ENCODE measurements at regions not wholly inside any gene's neighbourhood (a gene's known extent, or its start where the extent isn't known, plus 50 kb on each side); places are given as distances from the start of the nearest gene placed in this dataset.
"Not testable (repeated sequence)": the region's sequence is repeated elsewhere in the genome, so short reads cannot be mapped to it uniquely, and the experiment has no call there.

GRCh38 chr18:59848002-59848401, 51.8 kb upstream of the PMAIP1 start:
- Mint-ChIP-seq H3K4me3 (ENCODE audit: low read depth) (no peak overlapping the region), H3K36me3 (ENCODE audit: insufficient read depth) (no peaks in the 10 kb centered on the region), H3K27me3 (peaks cover 5% of the 10 kb centered on the region), H3K27ac (no peak overlapping the region), H3K4me1 (ENCODE audit: low read depth) (no peaks in the 10 kb centered on the region), H3K9me3 (ENCODE audit: low read depth) (no peaks in the 10 kb centered on the region)
- DNase-seq (ENCODE audit: low spot score, unreplicated experiment), result no peak
- TF ChIP-seq, protein P1, sequence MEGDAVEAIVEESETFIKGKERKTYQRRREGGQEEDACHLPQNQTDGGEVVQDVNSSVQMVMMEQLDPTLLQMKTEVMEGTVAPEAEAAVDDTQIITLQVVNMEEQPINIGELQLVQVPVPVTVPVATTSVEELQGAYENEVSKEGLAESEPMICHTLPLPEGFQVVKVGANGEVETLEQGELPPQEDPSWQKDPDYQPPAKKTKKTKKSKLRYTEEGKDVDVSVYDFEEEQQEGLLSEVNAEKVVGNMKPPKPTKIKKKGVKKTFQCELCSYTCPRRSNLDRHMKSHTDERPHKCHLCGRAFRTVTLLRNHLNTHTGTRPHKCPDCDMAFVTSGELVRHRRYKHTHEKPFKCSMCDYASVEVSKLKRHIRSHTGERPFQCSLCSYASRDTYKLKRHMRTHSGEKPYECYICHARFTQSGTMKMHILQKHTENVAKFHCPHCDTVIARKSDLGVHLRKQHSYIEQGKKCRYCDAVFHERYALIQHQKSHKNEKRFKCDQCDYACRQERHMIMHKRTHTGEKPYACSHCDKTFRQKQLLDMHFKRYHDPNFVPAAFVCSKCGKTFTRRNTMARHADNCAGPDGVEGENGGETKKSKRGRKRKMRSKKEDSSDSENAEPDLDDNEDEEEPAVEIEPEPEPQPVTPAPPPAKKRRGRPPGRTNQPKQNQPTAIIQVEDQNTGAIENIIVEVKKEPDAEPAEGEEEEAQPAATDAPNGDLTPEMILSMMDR (IDR thresholded peaks at IDR 0.05; ENCODE audit: unreplicated experiment), result no peak

- not testable (repeated sequence) for H3K4me1 Mint-ChIP-seq (ENCODE audit: low read depth); H3K27me3 Mint-ChIP-seq; H3K36me3 Mint-ChIP-seq (ENCODE audit: insufficient read depth); DNase-seq (ENCODE audit: low spot score, unreplicated experiment); H3K9me3 Mint-ChIP-seq (ENCODE audit: low read depth); H3K27ac Mint-ChIP-seq; H3K4me3 Mint-ChIP-seq (ENCODE audit: low read depth)
Measured at GRCh38 chr18:59847491-59847846, 52.3 kb upstream of the PMAIP1 start.

DNA sequence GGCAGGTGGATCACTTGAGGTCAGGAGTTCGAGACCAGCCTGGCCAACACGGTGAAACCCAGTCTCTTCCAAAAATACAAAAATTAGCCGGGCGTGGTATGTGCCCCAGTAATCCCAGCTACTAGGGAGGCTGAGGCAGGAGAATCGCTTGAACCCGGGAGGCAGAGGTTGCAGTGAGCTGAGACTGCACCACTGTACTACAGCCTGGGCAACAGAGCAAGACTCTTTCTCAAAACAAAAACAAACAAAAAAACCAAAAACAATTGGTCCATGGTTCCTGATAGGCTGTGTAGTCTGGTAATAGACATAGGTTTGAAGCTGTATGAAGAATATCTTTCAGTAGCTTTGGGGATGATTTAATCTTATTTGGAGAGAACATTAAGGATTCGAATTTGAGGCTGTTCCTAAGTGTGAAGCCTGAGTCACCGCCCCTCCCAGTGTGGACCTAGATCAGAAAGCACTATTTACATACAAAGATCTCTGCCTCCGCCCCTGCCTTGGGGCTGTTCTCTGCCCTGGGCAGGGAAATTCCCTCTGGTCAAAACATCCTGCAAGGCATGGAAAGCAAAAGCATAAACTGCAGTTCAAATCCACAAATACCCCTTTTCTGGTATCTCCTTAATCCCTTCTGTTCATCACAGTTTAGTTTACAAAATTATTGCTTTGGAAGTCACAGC, 52.8 kb upstream of the PMAIP1 start:
- DNase-seq (ENCODE audit: low spot score, unreplicated experiment), result no peak
- H3K4me1 Mint-ChIP-seq (ENCODE audit: low read depth), result no peaks in the 10 kb centered on the region
- TF ChIP-seq, protein P1 (IDR thresholded peaks at IDR 0.05; ENCODE audit: unreplicated experiment), result no peak
- no peaks in the 10 kb centered on the region for H3K9me3 Mint-ChIP-seq (ENCODE audit: low read depth)
- no peak overlapping the region for H3K4me3 Mint-ChIP-seq (ENCODE audit: low read depth)
- H3K36me3 Mint-ChIP-seq (ENCODE audit: insufficient read depth), result no peaks in the 10 kb centered on the region
- no peak overlapping the region for H3K27ac Mint-ChIP-seq
- H3K27me3 Mint-ChIP-seq, result peaks cover 5% of the 10 kb centered on the region

DNA sequence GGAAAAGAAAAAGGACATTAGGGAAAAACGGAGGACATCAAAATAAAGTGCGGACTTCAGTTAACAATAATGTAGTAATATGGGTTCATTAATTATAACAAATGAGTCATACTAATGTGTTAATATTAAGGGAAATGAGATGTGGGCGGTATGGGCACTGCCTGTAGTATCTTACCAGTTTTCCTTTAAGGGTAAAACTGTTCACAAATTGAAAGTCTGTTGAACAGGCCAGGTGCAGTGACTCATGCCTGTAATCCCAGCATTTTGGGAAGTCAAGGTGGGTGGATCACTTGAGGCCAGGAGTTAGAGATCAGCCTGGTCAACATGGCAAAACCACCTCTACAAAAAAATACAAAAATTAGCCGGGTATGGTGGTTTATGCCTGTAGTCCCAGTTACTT, 56.8 kb upstream of the PMAIP1 start:
- no peaks in the 10 kb centered on the region for H3K36me3 Mint-ChIP-seq (ENCODE audit: insufficient read depth)
- H3K4me3 Mint-ChIP-seq (ENCODE audit: low read depth), result no peak overlapping the region
- H3K27ac Mint-ChIP-seq, result no peak overlapping the region
- H3K9me3 Mint-ChIP-seq (ENCODE audit: low read depth), result no peaks in the 10 kb centered on the region
- TF ChIP-seq, protein P1 (IDR thresholded peaks at IDR 0.05; ENCODE audit: unreplicated experiment), result no peak
- no peak for DNase-seq (ENCODE audit: low spot score, unreplicated experiment)
- H3K4me1 Mint-ChIP-seq (ENCODE audit: low read depth), result peaks cover 12% of the 10 kb centered on the region
- peaks cover 3% of the 10 kb centered on the region for H3K27me3 Mint-ChIP-seq

DNA sequence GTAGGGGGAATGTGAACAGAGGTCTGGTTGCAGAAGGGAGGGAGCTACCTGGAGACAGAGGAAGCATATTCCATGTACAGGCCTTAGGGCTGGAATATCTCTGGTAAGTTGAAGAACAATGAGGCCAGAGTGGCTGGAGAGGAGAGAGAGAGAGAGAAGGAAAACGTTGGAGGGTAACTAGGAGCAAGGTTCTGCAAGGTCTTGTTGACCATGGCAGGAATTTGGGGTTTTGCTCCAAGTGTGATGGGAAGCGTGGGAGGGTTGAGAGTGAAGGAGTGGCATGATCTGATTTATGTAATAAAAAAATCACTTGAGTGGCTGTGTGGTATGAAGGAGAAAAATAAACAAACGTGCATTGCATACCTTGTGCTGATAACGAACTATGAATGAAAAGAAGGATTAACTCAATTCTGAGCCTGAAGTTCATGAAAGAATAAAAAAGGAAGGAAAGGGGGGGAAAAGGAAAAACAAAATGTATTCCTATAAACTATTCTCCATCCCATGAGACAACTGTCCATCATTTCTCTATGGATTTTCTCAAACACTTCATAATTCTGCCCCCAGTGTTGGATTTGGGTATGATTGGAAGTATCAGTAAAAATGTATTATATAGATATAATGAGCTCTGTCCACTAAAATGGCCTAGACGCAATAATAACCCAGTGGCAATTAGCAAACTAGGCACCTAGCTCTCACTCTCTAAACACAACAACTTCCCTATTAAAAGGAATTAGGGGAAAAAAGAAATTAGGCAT, 59.7 kb upstream of the PMAIP1 start:
- Mint-ChIP-seq H3K36me3 (ENCODE audit: insufficient read depth) (no peaks in the 10 kb centered on the region), H3K4me1 (ENCODE audit: low read depth) (peaks cover 20% of the 10 kb centered on the region), H3K27ac (no peak overlapping the region), H3K9me3 (ENCODE audit: low read depth) (no peaks in the 10 kb centered on the region), H3K4me3 (ENCODE audit: low read depth) (no peak overlapping the region), H3K27me3 (peaks cover 7% of the 10 kb centered on the region)
- DNase-seq (ENCODE audit: low spot score, unreplicated experiment), result no peak
- TF ChIP-seq, protein P1 (IDR thresholded peaks at IDR 0.05; ENCODE audit: unreplicated experiment), result no peak

- no peak overlapping the region for H3K27ac Mint-ChIP-seq
- no peak for DNase-seq (ENCODE audit: low spot score, unreplicated experiment)
Measured at GRCh38 chr18:59839246-59839645, 60.5 kb upstream of the PMAIP1 start.

More at GRCh38 chr18:59839246-59839645, 60.5 kb upstream of the PMAIP1 start:
- Mint-ChIP-seq H3K4me3 (ENCODE audit: low read depth) (no peak overlapping the region), H3K4me1 (ENCODE audit: low read depth) (peaks cover 20% of the 10 kb centered on the region), H3K36me3 (ENCODE audit: insufficient read depth) (no peaks in the 10 kb centered on the region), H3K27me3 (peaks cover 15% of the 10 kb centered on the region), H3K9me3 (ENCODE audit: low read depth) (no peaks in the 10 kb centered on the region)
- TF ChIP-seq, protein P1 (IDR thresholded peaks at IDR 0.05; ENCODE audit: unreplicated experiment), result no peak

Data from progenitor cell of endocrine pancreas (in vitro differentiated cells).